HG03558 (cell line): ENCODE measurements at regions not wholly inside any gene's neighbourhood (a gene's known extent, or its start where the extent isn't known, plus 50 kb on each side); places are given as distances from the start of the nearest gene placed in this dataset.

Experiments
- ATAC-seq: cut with Tn5 transposase; IDR thresholded peaks from one replicate; pipeline ENCODE4 v1.9.1; 2021; ENCODE audit warnings: moderate number of reproducible peaks; ENCODE audit not compliant: unreplicated experiment; ENCODE audit errors: extremely low read depth

DNA sequence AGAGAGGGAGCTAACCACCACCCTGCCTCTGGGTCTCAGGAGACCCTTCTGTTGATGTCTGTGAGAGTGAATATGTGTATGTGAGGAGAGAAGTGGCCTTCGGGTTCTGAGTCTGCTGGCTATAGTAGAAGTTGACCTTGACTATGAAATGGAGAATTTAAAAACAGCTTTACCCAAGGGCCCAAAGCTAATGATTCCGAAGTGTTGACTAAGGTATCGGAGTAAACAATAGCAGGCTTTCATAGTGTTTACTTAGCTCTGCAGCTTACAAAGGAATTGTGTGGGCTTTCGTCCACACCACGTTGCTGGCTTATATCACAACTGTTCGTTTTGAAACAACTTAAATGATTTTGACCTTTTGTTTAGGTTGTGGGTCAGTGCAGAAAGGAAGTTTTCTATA is 126.5 kb upstream of the JAG1 start:
- ATAC-seq = no peak

DNA sequence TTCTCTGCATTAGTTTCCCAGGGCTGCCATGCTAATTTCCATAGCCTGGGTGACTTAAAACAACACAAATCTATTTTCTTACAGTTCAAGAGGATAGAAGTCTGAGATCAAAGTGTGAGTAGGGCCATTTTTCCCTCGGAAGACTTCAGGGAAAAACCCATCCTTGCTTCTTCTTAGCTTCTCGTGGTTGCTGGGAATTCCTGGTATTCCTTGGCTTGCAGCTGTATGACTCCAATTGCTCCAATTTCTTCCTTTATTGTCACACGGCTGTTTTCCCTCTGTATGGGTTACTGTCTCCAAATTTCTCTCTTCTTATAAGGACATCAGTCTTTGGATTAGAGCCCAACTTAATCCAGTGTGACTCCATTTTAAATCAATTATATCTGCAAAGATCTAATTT is 128.4 kb upstream of the JAG1 start:
- ATAC-seq = no peak

DNA sequence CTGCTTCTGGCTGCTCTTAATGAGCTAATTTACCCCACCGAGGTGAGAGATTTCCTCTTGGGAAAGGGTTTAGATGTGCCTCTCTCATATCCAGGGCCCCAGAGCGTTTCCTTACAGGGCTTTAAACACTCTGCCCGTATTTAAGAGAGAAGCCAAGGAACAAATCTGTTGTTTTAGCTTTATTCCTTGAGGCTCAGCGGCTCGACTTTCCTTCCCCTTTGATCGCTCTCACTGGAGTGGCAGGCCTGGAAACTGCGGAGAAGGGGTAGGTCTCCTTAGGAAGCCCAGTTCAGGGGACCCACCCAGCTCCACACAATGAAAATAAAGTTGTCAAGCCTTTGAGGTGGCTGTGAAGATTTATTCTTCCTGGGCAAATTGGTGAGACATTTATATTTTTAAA is 132.0 kb upstream of the JAG1 start:
- no peak for ATAC-seq

DNA sequence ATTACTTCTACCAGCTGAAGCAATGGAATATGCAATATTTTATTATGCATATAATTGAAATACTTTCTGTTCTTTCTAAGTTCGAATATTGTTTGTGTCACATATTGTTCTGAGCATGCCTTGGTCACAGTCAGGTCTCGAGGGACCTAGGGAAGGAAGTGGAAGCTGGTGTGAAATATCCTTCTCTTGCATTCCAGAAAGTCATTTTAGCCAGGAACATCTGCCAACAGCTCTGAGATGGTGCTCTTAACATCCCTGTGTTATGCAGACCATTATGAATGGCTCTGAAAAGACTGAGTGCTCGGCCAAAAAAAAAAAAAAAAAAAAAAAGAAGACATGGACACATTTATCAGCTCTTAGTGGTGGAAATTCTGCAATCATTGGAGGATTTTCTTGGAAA is 132.7 kb upstream of the JAG1 start:
- no peak for ATAC-seq

DNA sequence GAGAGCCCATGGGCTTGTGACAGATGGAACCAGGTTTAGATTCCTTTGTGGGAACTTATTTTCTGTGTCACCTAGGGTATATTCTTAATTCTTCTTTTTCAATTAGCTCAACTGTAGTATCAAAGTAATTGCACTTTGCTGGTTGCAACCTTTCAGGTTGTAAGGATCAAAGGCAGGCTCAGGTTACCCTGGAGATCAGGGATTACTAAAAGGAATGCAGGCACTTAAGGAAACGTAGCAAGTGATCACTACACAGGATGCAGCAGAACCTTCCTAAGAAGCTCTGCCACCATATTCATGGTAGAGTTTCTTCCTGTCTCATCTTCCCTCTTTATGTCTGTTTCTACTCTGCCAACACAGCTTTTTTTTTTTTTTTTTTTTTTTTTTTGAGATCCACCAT is 133.2 kb upstream of the JAG1 start:
- no peak for ATAC-seq

DNA sequence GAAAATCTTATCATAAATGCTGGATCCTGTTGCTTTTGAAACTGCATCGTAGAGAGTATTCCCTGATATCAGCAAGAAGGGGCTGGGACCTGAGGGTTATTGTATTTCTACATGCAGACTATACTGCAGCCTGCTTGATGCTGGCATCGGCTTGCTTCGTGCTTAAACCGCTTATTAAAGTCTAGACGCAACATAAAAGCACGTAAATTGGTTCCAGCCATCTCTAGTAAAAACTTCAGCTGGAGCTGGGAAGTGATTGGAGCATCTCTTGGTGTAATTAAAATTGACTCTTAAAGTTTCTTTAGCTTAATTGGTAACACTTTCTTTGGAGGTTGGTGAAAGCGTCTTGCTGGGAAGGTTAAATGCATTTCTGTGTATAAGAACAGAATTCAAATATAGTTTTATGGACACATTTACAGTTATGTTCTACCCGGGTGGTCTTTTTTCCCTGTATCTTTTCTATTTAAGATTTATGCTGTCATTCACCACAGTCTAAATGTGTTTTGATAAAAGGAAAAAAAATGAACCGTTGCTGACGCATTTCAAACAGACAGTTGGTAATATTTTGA is 139.0 kb upstream of the JAG1 start:
- ATAC-seq = no peak

DNA sequence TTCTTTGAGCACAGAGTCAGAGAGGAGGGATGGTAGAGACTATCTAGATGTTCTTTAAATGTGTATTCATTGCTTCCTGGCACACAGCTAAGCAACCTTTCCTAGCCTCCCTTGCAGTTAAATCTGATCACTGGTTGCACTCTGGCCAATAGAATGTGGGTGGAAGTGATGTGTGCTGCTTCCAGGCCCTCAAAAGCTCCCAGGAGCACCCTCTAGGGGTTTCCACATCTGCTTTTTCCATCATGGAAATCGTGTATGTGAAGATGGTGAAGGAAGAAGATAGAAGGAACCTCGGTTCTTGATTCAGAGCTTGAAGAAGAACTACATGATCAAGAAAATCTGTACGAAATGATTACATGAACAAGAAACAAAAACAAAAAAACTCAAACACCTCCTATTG is 149.8 kb upstream of the JAG1 start:
- no peak for ATAC-seq

DNA sequence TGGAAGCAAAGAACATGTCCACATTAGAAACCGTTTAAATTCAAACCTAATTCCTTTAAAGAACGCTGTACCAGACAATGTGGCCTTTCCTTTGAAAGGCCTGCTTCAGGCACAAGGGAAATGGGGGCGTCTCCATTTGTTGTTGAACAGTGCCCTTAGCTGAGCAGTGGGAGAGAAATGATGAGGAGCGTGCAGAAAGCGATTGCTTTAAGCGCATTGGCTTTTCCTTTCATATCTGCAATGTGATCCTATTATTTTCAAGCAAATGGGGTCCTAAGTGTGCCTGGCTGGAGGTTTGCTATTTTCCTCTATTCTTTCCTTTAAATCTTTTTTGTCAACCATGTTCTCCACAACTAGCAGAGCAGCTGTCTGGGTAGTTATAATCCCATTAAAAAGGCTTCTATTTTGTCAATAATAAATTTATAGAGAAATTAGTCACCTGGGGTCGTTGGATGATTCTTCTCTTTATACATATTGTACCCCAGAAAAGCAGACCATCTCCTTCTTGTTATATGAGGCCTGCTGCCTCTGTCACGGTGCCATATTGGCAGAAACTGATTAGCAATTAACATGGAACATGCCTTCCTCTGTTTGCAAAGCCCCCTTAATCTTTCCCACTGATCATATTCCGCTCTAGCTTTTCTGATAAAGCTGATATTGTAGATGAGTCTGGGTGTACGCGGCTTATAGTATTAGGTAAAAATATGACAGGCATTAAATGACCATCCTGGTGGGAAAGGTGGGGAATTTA is 151.1 kb upstream of the JAG1 start:
- no peak for ATAC-seq

DNA sequence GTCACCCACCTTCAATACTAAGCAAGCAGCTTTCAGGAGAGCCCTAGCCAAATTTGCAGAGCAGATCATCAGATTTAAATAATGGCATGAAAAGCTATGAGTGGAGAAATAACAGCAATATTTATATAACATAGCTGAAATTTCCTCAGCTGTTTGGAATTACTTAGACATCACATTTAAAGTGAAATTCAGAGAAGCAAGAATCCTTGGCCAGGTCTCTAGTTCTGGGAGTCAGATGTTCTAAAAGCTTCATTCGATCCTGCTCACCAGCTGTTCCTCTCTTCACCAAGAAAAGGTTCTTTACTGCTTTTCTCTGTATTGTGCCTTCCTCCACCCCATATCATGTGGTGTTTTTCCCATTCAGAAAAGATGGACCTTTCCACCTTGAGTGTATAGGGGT is 152.3 kb upstream of the JAG1 start:
- no peak for ATAC-seq

DNA sequence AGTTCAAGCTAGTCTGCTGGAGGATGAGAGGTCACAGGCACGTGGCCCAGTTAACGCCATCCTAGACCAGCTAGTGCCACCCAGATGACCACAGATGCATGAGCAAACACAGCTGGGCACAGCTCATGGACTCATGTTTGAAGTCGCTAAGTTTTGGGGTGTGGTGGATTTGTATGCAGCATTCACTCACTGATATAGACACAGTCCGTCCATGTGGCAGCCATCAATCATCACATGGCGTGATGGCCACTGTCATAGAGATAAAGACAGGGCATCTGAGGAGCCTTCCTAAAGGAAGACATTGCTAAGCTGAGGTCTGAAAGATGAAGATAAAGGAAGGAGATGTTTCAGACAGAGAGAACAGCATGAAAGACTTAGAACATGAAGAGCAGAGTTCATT is 154.4 kb upstream of the JAG1 start:
- no peak for ATAC-seq

DNA sequence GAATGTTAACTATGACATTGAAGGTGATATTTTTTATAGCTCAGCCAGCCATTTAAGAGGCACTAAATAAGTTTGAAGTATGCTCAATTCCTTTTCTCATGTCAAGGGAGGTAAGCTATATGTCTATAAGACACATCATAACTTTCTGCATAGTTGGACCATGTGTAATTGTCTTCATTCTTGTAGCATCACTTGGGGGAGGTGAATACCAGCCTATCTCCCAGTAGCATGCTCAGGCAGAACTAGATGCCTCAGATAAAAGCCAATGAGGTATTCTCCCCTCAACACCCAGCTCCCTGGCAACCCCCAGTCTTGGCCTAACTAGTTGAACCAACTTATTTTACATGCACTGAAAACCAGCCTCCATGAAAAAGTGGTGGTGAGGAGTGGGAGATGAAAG is 158.3 kb upstream of the JAG1 start:
- no peak for ATAC-seq

DNA sequence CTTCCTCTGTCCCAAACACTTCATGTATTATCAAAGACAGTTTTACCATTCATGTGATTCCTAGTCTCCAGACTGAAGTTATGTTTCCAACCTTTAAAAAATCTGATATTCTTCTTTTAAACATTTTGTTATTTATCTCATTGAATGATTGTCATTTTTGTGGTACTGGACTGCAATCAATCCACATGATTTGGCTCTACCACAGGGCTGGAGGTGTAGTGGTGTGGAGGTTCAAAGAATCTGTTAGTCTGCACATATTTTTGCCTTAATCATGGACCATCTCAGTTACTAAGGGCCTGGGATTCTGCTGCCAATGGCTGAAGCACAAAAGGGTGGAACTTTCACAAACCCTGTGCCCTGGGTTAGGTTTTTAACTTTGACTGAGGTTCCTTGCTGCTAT is 164.1 kb upstream of the JAG1 start:
- no peak for ATAC-seq

DNA sequence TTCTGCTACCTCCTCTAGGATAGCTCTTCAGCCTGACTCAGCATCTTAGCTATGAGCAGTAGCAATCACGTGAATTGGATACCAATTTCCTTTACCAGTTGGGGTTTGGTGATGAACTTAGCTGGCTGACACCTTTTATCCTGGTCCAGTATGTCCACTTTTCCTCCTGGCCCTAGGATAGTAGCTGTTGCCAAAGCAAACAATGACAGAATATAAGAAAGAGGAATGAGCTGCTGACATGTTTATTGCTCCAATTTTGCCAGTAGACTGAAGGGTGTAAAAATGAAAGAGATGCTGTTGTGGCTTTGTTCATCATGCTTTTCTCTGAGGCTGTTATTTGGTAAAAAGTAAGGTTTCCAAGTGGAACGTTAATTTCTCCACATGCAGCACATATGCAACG is 168.3 kb upstream of the JAG1 start:
- no peak for ATAC-seq

DNA sequence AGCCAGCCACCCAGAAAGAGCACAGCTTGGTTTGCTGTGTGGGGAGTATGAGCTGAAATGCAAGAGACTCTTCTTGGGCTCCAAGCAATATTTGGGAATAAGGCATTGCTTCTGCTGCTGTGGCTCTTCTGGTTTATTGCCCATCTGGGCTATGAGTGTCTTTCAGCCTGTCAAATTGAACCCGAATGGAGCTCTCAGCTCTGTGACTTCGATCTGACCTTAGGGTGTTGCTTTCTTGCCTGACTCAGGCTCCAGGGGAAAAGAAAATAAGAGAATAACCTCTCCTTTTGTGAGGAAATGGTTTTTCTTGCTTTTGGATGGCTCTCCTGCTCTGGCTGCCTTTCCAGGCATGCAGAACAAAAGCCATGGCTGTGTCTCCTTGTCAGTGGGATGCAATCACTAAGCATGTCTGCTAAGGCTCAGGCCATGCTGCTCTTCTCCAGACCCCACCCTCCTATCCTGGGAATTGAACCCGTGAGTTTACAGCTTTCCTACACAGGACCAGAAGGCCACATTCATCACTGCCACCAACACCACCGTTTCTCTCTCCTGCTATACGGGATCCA is 169.4 kb upstream of the JAG1 start:
- no peak for ATAC-seq

DNA sequence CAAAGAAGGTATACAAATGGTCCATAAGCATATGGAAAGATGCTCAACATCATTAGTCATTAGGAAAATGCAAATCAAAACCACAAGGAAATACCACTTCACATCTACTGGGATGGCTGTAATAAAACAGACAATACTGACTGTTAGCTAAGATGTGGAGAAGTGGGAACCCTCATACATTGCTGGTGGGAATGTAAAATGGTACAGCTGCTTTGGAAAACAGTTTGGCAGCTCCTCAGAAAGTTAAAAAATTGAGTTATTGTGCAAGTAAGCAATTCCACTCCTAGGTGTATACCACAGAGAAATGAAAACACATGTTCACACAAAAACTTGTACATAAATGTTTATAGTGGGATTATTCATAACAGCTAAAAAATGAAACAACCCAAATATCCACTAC is 173.0 kb upstream of the JAG1 start:
- no peak for ATAC-seq

DNA sequence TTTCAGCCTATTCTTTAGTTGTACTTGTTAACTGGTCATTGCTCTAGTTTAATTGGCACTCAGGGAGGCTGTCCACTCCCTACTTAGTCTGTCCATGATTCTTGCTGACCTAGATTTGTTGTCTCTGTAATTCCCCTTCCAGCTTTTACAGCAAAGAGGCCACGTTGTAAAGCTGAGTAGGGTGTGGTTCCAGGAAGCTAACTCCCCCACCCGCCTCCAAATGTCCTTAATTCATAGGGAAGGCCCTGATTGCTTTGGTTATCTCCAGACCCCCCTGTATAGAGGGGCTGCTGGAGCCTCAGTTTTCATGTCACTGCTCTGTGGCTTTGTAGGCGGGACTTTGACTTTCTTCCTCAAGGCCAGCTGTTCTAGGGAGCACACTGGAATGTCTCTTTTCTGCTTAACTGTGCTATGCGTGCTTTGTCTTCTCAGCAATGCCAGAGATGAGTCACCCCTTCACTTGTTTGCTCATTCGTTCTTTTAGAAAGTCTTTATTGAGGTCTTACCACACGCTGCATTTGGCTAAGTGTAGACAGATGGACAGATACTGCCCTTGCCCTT is 175.1 kb upstream of the JAG1 start:
- no peak for ATAC-seq

DNA sequence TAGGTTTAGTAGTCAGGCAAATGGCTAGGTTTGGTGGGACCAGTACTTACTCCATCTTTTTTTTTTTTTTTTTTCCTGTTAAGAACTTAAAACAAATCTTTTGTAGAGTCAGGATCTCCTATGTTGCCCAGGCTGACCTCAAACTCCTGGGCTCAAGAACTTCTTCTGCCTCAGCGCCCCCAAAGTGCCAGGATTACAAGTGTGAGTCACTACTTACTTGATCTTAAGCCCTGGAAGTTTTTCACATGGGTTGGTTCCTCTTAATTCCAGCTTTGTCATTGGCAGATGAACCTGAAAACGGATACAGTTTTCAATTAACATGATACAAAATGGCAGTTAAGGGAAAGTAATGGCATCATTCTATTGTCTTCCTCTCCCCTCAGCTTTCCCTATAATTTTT is 179.4 kb upstream of the JAG1 start:
- ATAC-seq = no peak

DNA sequence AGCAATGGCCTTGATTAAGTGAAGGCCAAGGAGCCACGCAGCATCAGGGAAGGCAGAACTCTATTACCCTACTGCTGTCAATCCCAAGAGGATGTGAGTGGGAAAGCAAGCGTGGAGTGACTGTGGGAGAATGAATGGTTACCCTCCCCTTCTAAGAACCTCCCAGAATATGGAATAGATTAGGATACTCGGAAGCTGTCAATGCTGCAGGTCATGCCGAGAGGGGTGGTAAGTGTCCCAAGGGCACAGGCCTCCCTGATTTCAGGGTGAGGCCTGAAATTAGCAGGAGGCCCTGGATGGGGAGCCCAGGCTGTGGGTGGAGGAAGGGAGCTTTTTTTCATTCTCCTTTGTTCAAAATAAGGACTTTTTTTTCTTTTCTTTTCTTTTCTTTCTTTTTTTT is 179.9 kb upstream of the JAG1 start:
- ATAC-seq = no peak

DNA sequence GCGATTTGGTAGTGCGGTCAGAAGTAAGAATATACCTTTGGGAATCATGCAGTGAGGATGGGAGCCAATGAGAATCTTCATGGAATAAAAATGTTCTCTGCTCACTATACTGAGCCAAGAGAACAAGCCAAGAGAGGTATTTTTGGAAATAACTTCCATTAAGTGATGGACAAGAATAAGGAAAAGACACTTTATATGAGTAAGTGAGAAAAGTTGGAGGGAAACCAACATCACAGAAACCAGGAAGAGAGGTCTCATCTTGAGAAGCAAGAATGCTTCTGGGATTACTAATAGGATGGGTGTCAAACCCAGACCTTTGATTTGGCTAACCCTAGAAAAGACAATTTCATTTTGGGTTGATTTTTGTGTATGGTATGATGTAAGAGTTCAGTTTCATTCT is 181.2 kb upstream of the JAG1 start:
- ATAC-seq = no peak

DNA sequence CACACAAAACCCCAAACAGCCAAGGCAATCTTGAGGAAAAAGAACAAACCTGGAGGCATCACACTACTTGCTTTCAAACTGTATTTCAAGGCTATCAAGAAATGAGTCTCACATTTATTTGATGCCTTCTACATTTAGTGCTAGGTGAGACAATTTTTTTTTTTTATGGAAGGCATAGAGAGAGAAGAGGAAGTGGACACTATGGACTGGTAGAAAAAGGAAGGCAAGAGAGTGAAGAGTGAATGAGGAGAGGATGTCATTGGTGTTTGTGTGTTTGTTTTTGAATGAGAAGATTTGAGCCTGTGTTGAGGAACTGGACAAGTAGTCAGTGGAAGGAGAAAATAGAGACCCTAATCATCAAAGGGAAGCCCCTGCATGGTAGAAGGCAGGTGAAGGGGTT is 182.0 kb upstream of the JAG1 start:
- no peak for ATAC-seq

DNA sequence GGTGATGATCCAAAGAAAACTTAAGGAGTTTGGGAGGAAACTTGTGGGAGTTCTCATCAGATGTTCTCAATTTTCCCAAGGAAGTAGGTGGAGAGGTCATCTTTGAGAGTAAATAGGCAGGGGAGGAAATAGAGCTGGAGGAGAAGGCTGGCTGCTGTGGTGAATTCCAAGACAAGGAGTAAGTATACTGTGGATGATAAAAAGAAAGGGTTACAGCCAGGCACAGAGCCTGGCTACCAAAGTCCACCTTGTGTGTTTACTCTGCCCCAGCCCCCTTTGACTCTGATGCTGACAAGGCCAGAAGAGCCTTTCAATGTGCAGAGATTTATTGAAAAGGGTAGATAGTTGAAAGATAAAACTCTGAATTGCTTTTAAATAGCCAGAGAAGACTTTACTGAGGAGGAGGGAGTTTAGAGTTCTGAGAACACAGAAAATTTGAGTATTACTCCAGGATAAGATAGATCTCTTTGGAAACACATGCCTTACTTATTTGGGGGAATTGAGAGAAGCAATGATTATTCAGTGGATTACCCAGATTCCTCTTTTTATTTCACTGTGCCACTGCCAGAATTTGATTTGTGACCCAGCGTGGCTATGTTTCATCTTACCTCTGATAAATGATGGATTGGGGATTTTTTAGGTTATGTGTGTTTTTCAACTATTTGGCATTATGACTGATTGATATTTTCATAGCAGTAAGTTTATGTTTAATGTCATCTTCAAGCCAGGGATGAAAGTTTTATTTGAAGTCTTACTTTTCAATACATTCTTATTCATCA is 182.6 kb upstream of the JAG1 start:
- no peak for ATAC-seq
